HepG2 (cell line): ENCODE measurements at regions not wholly inside any gene's neighbourhood (a gene's known extent, or its start where the extent isn't known, plus 50 kb on each side); places are given as distances from the start of the nearest gene placed in this dataset.

ENCODE experiments used
- ATAC-seq: fragments of 200-7000 bp; cut with Tn5 transposase; 3 replicates; pipeline ENCODE4 v1.9.1; 2020; ENCODE audit warnings: mild to moderate bottlenecking, moderate library complexity
- BruUV-seq: library from RNA; stranded (reverse); fragments of 400-500 nt; replicated peaks from 2 replicates; lab custom pipeline; 2021; lab: Mats Ljungman, UMichigan
- CTCF ChIA-PET: fragments of 300-600 bp; formaldehyde crosslinking; extraction: SDS; loops from one replicate; lab custom pipeline; 2021; ENCODE audit warnings: low total read pairs, inconsistent platforms, low intra/inter-chr PET ratio; lab: Yijun Ruan, JAX
- POLR2A ChIA-PET: fragments of 350-600 bp; sonication (Branson Sonifier 250); formaldehyde crosslinking; loops from one replicate; lab custom pipeline; 2020; ENCODE audit warnings: antibody characterized with exemption, inconsistent platforms; lab: Yijun Ruan, JAX
- DNase-seq: peaks from one replicate; pipeline ENCODE4 v3.0.0-alpha.2; 2015; ENCODE audit warnings: low spot score
- FAIRE-seq: peaks from 3 replicates; lab custom pipeline; 2011; peaks lifted over from hg19 to GRCh38; lab: Jason Lieb, UNC
- H2AFZ ChIP-seq: one replicate; pipeline ENCODE4 v1.6.1; 2011; ENCODE audit warnings: low read length, inconsistent platforms
- H3K27ac ChIP-seq: fragments of 300-600 bp; 3 replicates; pipeline ENCODE4 v1.8.0; 2011; ENCODE audit warnings: mixed run types, mild to moderate bottlenecking, mixed read lengths, low read length, inconsistent platforms; ENCODE audit not compliant: insufficient read depth; ENCODE audit errors: extremely low read length
- H3K27me3 ChIP-seq, 2 experiments: fragments of 200-600 bp in 1 of 2; 2 replicates in 1 of 2; 3 replicates in 1 of 2; pipeline versions ENCODE4 v1.6.0 to v1.8.0; 2011; ENCODE audit warnings: low read length in 2 of 2, mild to moderate bottlenecking in 2 of 2, moderate library complexity in 2 of 2, inconsistent platforms in 1 of 2; ENCODE audit not compliant: insufficient read depth in 2 of 2, control insufficient read depth in 1 of 2
- H3K36me3 ChIP-seq, 2 experiments: fragments of 200-600 bp in 1 of 2; replicated peaks in 1 of 2; 2 replicates in 1 of 2; 3 replicates in 1 of 2; pipeline versions ENCODE4 v1.5.1 to v1.8.0; 2011; ENCODE audit warnings: low read length in 2 of 2, inconsistent platforms in 1 of 2; ENCODE audit not compliant: insufficient read depth in 2 of 2, control insufficient read depth in 1 of 2
- H3K4me1 ChIP-seq: 2 replicates; pipeline ENCODE4 v1.5.1; 2012; ENCODE audit warnings: low read length, inconsistent platforms; ENCODE audit not compliant: insufficient read depth
- H3K4me2 ChIP-seq: 2 replicates; pipeline ENCODE4 v1.6.0; 2011; ENCODE audit warnings: low read depth, low read length, inconsistent platforms
- H3K4me3 ChIP-seq, 3 experiments: fragments of 200-600 bp in 1 of 3; sonication (generic), shearing (Covaris generic) in 1 of 3; replicated peaks in 1 of 3; 2 replicates each; pipeline ENCODE4 v1.5.1; 2011 to 2016; ENCODE audit warnings: low read length in 3 of 3, inconsistent platforms in 2 of 3, low read depth in 2 of 3, mild to moderate bottlenecking in 2 of 3, control low read depth in 1 of 3, mixed read lengths in 1 of 3; ENCODE audit not compliant: insufficient read depth in 1 of 3
- H3K79me2 ChIP-seq: one replicate; pipeline ENCODE4 v1.6.1; 2011; ENCODE audit warnings: low read length, inconsistent platforms; ENCODE audit not compliant: insufficient read depth
- H3K9ac ChIP-seq: 2 replicates; pipeline ENCODE4 v1.6.0; 2011; ENCODE audit warnings: mild to moderate bottlenecking, low read depth, low read length, inconsistent platforms; ENCODE audit not compliant: insufficient read depth
- H3K9me3 ChIP-seq: 2 replicates; pipeline ENCODE4 v1.5.1; 2012; ENCODE audit warnings: mild to moderate bottlenecking, low read length
- H4K20me1 ChIP-seq: 2 replicates; pipeline ENCODE4 v1.6.0; 2011; ENCODE audit warnings: inconsistent platforms, mild to moderate bottlenecking, low read length, moderate library complexity; ENCODE audit not compliant: insufficient read depth
- ADNP ChIP-seq: sonication (generic); formaldehyde crosslinking; IDR thresholded peaks from 2 replicates; pipeline ENCODE4 v1.4.0; 2020; ENCODE audit warnings: missing genetic modification reagents
- ATM ChIP-seq: fragments of 450-650 bp; IDR thresholded peaks from 2 replicates; pipeline ENCODE4 v1.7.1; 2017; ENCODE audit warnings: mild to moderate bottlenecking, borderline replicate concordance
- BCL3 ChIP-seq: sonication (generic); formaldehyde crosslinking; IDR thresholded peaks from 2 replicates; pipeline ENCODE4 v1.5.1; 2020; ENCODE audit warnings: mild to moderate bottlenecking, missing genetic modification reagents, moderate library complexity
- ETV5 ChIP-seq: IDR thresholded peaks from 2 replicates; pipeline ENCODE4 v1.6.1; 2018; ENCODE audit warnings: missing biosample characterization, missing genetic modification reagents, inconsistent platforms, borderline replicate concordance
- FOXA1 ChIP-seq, 2 experiments: fragments of 450-650 bp in 1 of 2; sonication (generic) in 1 of 2; formaldehyde crosslinking in 1 of 2; IDR thresholded peaks; 2 replicates each; pipeline versions ENCODE4 v1.4.0 to v1.6.1; 2016 to 2020; ENCODE audit warnings: missing genetic modification reagents in 1 of 2
- FOXP1 ChIP-seq, 2 experiments: fragments of 450-650 bp in 1 of 2; IDR thresholded peaks; 2 replicates each; pipeline ENCODE4 v1.6.1; 2017 to 2018; ENCODE audit warnings: antibody characterized with exemption in 1 of 2
- HNRNPUL1 ChIP-seq: fragments of 200-400 bp; formaldehyde crosslinking; IDR thresholded peaks from 2 replicates; pipeline ENCODE4 v1.6.1; 2017; ENCODE audit warnings: low read depth, mild to moderate bottlenecking, low read length, moderate library complexity
- JARID2 ChIP-seq: sonication (generic); formaldehyde crosslinking; IDR thresholded peaks from 2 replicates; pipeline ENCODE4 v1.8.1; 2023; ENCODE audit warnings: missing genetic modification reagents, inconsistent platforms; ENCODE audit not compliant: insufficient replicate concordance
- MZF1 ChIP-seq: sonication (generic); formaldehyde crosslinking; IDR thresholded peaks from 2 replicates; pipeline ENCODE4 v1.8.1; 2023; ENCODE audit warnings: mild to moderate bottlenecking, missing genetic modification reagents, borderline replicate concordance
- THAP8 ChIP-seq: sonication (generic); formaldehyde crosslinking; IDR thresholded peaks from 2 replicates; pipeline ENCODE4 v1.5.1; 2020; ENCODE audit warnings: missing genetic modification reagents, mild to moderate bottlenecking, borderline replicate concordance
- ZBTB1 ChIP-seq: sonication (generic); formaldehyde crosslinking; IDR thresholded peaks from 2 replicates; pipeline ENCODE4 v1.4.0; 2020; ENCODE audit warnings: missing genetic modification reagents, borderline replicate concordance
- ZBTB7B ChIP-seq: sonication (generic); formaldehyde crosslinking; IDR thresholded peaks from 2 replicates; pipeline ENCODE4 v1.4.0; 2020; ENCODE audit warnings: missing genetic modification reagents
- ZNF292 ChIP-seq: sonication (generic); formaldehyde crosslinking; IDR thresholded peaks from 2 replicates; pipeline ENCODE4 v1.8.1; 2022; ENCODE audit warnings: mild to moderate bottlenecking, low read depth, missing genetic modification reagents, borderline replicate concordance
- ZNF33A ChIP-seq: sonication (generic); formaldehyde crosslinking; IDR thresholded peaks from 2 replicates; pipeline ENCODE4 v1.5.1; 2020; ENCODE audit warnings: missing genetic modification reagents, mild to moderate bottlenecking, moderate library complexity, borderline replicate concordance
- ZNF572 ChIP-seq: sonication (generic); formaldehyde crosslinking; IDR thresholded peaks from 2 replicates; pipeline ENCODE4 v1.5.1; 2020; ENCODE audit warnings: mild to moderate bottlenecking, missing genetic modification reagents
- ZNF761 ChIP-seq: sonication (generic); formaldehyde crosslinking; conservative IDR thresholded peaks from 2 replicates; pipeline ENCODE4 v1.4.0; 2020; ENCODE audit warnings: mild to moderate bottlenecking, missing genetic modification reagents
- ZNF775 ChIP-seq: sonication (generic); formaldehyde crosslinking; IDR thresholded peaks from 2 replicates; pipeline ENCODE4 v1.4.0; 2020; ENCODE audit warnings: missing genetic modification reagents, mild to moderate bottlenecking, moderate library complexity, borderline replicate concordance
- ZNF839 ChIP-seq: sonication (generic); formaldehyde crosslinking; IDR thresholded peaks from 2 replicates; pipeline ENCODE4 v1.4.0; 2020; ENCODE audit warnings: missing genetic modification reagents, mild to moderate bottlenecking, borderline replicate concordance
- ZSCAN12 ChIP-seq: sonication (generic); formaldehyde crosslinking; IDR thresholded peaks from 2 replicates; pipeline ENCODE4 v1.9.0; 2021; ENCODE audit warnings: mild to moderate bottlenecking, missing genetic modification reagents
- WGBS: methylation state at CpG from one replicate; pipeline ENCODE4 v1.1.6; 2017; ENCODE audit warnings: low lambda C conversion rate; 5-methylcytosine and 5-hydroxymethylcytosine counted together
- in situ Hi-C: cut with HindIII; loops from 2 replicates; pipeline ENCODE4 v1.10.0; 2017; ENCODE audit warnings: low pct_unique_long_range_greater_than_20kb; ENCODE audit not compliant: extremely low pct_ligation_motif_present
- intact Hi-C: fragments of 100-400 bp; cut with micrococcal nuclease; formaldehyde crosslinking; loops from one replicate; pipeline ENCODE4 v1.10.0; 2022; ENCODE audit not compliant: unreplicated experiment
- TF ChIP-seq, protein P1 (sequence below): sonication (generic); formaldehyde crosslinking; conservative IDR thresholded peaks from 2 replicates; pipeline ENCODE4 v1.5.0; 2020; ENCODE audit warnings: missing genetic modification reagents
- TF ChIP-seq, protein P2 (sequence below): sonication (generic); formaldehyde crosslinking; IDR thresholded peaks from 2 replicates; pipeline ENCODE4 v1.4.0; 2020; ENCODE audit warnings: missing genetic modification reagents

DNA sequence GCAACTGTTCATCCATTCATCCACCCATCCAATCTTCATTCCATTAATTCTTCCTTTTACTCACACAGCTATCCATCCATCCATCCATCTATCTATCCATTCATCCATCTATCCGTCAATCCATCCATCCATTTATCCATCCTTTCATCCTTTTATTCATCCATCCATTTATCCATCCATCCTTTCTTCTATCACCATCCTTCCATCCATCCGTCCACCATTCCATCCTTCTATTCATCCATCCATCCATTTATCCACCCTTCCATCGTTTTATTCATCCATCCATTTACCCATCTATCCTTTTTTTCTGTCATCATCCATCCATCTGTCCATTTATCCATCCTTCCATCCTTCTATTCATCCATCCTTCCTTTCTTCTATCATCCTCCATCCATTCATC lies 73.0 kb upstream of the FOXF1 start:
- intact Hi-C loops: no loop called here
- DNase-seq: no peak
- no peak overlapping the region for H3K4me2 ChIP-seq
- POLR2A ChIA-PET: no interaction called here
- H3K27me3 ChIP-seq: peaks cover 21 to 65% of the 10 kb centered on the region in 2 experiments
- H3K27ac ChIP-seq: no peak overlapping the region
- no peaks in the 10 kb centered on the region for H4K20me1 ChIP-seq
- no TSS peak for BruUV-seq
- in situ Hi-C loops: no loop called here
- no peak overlapping the region for H2AFZ ChIP-seq
- 3% methylated on average over 3 of the region's 3 CpGs for WGBS
- FAIRE-seq: no peak
- no peaks in the 10 kb centered on the region for H3K36me3 ChIP-seq
- ATAC-seq: no peak
- H3K4me1 ChIP-seq: no peaks in the 10 kb centered on the region
- no peaks in the 10 kb centered on the region for H3K9me3 ChIP-seq
- CTCF ChIA-PET: no interaction called here
- H3K9ac ChIP-seq: no peak overlapping the region
- H3K4me3 ChIP-seq: no peak overlapping the region
- no peaks in the 10 kb centered on the region for H3K79me2 ChIP-seq
- TF ChIP-seq ZBTB1 (CRISPR knock-in tag) (no peak), ETV5 (no peak), ZNF572 (no peak), ZSCAN12 (CRISPR knock-in tag) (no peak), ATM (0 out of 2 replicates have a peak, but pooled peaks have one; percentile 26), JARID2 (CRISPR knock-in tag) (no peak), HNRNPUL1 (no peak), ZNF839 (no peak), MZF1 (no peak), ZNF33A (CRISPR knock-in tag) (no peak), FOXP1 (IDR thresholded peaks at IDR 0.05) (peak; percentile 54; the same call in 1 of the 2 replicates), FOXP1 (CRISPR knock-in tag; IDR thresholded peaks at IDR 0.05) (no peak), BCL3 (CRISPR knock-in tag) (no peak), ZNF761 (CRISPR knock-in tag) (no peak), THAP8 (CRISPR knock-in tag) (no peak), ZNF292 (CRISPR knock-in tag) (no peak), FOXA1 (IDR thresholded peaks at IDR 0.05) (peak; percentile 6; the same call in 1 of the 2 replicates), FOXA1 (CRISPR knock-in tag; IDR thresholded peaks at IDR 0.05) (no peak), ADNP (CRISPR knock-in tag) (no peak), ZBTB7B (CRISPR knock-in tag) (no peak), ZNF775 (no peak)
- TF ChIP-seq, protein P1, sequence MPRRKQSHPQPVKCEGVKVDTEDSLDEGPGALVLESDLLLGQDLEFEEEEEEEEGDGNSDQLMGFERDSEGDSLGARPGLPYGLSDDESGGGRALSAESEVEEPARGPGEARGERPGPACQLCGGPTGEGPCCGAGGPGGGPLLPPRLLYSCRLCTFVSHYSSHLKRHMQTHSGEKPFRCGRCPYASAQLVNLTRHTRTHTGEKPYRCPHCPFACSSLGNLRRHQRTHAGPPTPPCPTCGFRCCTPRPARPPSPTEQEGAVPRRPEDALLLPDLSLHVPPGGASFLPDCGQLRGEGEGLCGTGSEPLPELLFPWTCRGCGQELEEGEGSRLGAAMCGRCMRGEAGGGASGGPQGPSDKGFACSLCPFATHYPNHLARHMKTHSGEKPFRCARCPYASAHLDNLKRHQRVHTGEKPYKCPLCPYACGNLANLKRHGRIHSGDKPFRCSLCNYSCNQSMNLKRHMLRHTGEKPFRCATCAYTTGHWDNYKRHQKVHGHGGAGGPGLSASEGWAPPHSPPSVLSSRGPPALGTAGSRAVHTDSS: no peak
- TF ChIP-seq, protein P2, sequence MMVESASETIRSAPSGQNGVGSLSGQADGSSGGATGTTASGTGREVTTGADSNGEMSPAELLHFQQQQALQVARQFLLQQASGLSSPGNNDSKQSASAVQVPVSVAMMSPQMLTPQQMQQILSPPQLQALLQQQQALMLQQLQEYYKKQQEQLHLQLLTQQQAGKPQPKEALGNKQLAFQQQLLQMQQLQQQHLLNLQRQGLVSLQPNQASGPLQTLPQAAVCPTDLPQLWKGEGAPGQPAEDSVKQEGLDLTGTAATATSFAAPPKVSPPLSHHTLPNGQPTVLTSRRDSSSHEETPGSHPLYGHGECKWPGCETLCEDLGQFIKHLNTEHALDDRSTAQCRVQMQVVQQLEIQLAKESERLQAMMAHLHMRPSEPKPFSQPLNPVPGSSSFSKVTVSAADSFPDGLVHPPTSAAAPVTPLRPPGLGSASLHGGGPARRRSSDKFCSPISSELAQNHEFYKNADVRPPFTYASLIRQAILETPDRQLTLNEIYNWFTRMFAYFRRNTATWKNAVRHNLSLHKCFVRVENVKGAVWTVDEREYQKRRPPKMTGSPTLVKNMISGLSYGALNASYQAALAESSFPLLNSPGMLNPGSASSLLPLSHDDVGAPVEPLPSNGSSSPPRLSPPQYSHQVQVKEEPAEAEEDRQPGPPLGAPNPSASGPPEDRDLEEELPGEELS: no peak
